HepG2 (cell line): ENCODE measurements at regions not wholly inside any gene's neighbourhood (a gene's known extent, or its start where the extent isn't known, plus 50 kb on each side); places are given as distances from the start of the nearest gene placed in this dataset.

Source experiments
- ATAC-seq: fragments of 200-7000 bp; cut with Tn5 transposase; 3 replicates; pipeline ENCODE4 v1.9.1; 2020; ENCODE audit warnings: mild to moderate bottlenecking, moderate library complexity
- BruUV-seq: library from RNA; stranded (reverse); fragments of 400-500 nt; replicated peaks from 2 replicates; lab custom pipeline; 2021; lab: Mats Ljungman, UMichigan
- CTCF ChIA-PET: fragments of 300-600 bp; formaldehyde crosslinking; extraction: SDS; loops from one replicate; lab custom pipeline; 2021; ENCODE audit warnings: low total read pairs, inconsistent platforms, low intra/inter-chr PET ratio; lab: Yijun Ruan, JAX
- POLR2A ChIA-PET: fragments of 350-600 bp; sonication (Branson Sonifier 250); formaldehyde crosslinking; loops from one replicate; lab custom pipeline; 2020; ENCODE audit warnings: antibody characterized with exemption, inconsistent platforms; lab: Yijun Ruan, JAX
- DNase-seq: peaks from one replicate; pipeline ENCODE4 v3.0.0-alpha.2; 2015; ENCODE audit warnings: low spot score
- FAIRE-seq: peaks from 3 replicates; lab custom pipeline; 2011; peaks lifted over from hg19 to GRCh38; lab: Jason Lieb, UNC
- H2AFZ ChIP-seq: one replicate; pipeline ENCODE4 v1.6.1; 2011; ENCODE audit warnings: low read length, inconsistent platforms
- H3K27ac ChIP-seq: fragments of 300-600 bp; 3 replicates; pipeline ENCODE4 v1.8.0; 2011; ENCODE audit warnings: mixed run types, mild to moderate bottlenecking, mixed read lengths, low read length, inconsistent platforms; ENCODE audit not compliant: insufficient read depth; ENCODE audit errors: extremely low read length
- H3K27me3 ChIP-seq, 2 experiments: fragments of 200-600 bp in 1 of 2; 2 replicates in 1 of 2; 3 replicates in 1 of 2; pipeline versions ENCODE4 v1.6.0 to v1.8.0; 2011; ENCODE audit warnings: low read length in 2 of 2, mild to moderate bottlenecking in 2 of 2, moderate library complexity in 2 of 2, inconsistent platforms in 1 of 2; ENCODE audit not compliant: insufficient read depth in 2 of 2, control insufficient read depth in 1 of 2
- H3K36me3 ChIP-seq, 2 experiments: fragments of 200-600 bp in 1 of 2; replicated peaks in 1 of 2; 2 replicates in 1 of 2; 3 replicates in 1 of 2; pipeline versions ENCODE4 v1.5.1 to v1.8.0; 2011; ENCODE audit warnings: low read length in 2 of 2, inconsistent platforms in 1 of 2; ENCODE audit not compliant: insufficient read depth in 2 of 2, control insufficient read depth in 1 of 2
- H3K4me1 ChIP-seq: 2 replicates; pipeline ENCODE4 v1.5.1; 2012; ENCODE audit warnings: low read length, inconsistent platforms; ENCODE audit not compliant: insufficient read depth
- H3K4me2 ChIP-seq: 2 replicates; pipeline ENCODE4 v1.6.0; 2011; ENCODE audit warnings: low read depth, low read length, inconsistent platforms
- H3K4me3 ChIP-seq, 3 experiments: fragments of 200-600 bp in 1 of 3; sonication (generic), shearing (Covaris generic) in 1 of 3; replicated peaks in 1 of 3; 2 replicates each; pipeline ENCODE4 v1.5.1; 2011 to 2016; ENCODE audit warnings: low read length in 3 of 3, inconsistent platforms in 2 of 3, low read depth in 2 of 3, mild to moderate bottlenecking in 2 of 3, control low read depth in 1 of 3, mixed read lengths in 1 of 3; ENCODE audit not compliant: insufficient read depth in 1 of 3
- H3K79me2 ChIP-seq: one replicate; pipeline ENCODE4 v1.6.1; 2011; ENCODE audit warnings: low read length, inconsistent platforms; ENCODE audit not compliant: insufficient read depth
- H3K9ac ChIP-seq: 2 replicates; pipeline ENCODE4 v1.6.0; 2011; ENCODE audit warnings: mild to moderate bottlenecking, low read depth, low read length, inconsistent platforms; ENCODE audit not compliant: insufficient read depth
- H3K9me3 ChIP-seq: 2 replicates; pipeline ENCODE4 v1.5.1; 2012; ENCODE audit warnings: mild to moderate bottlenecking, low read length
- H4K20me1 ChIP-seq: 2 replicates; pipeline ENCODE4 v1.6.0; 2011; ENCODE audit warnings: inconsistent platforms, mild to moderate bottlenecking, low read length, moderate library complexity; ENCODE audit not compliant: insufficient read depth
- HOXA7 ChIP-seq: sonication (generic); formaldehyde crosslinking; IDR thresholded peaks from 2 replicates; pipeline ENCODE4 v1.8.1; 2022; ENCODE audit warnings: mild to moderate bottlenecking, missing genetic modification reagents, moderate library complexity
- MIER3 ChIP-seq: IDR thresholded peaks from 2 replicates; pipeline ENCODE4 v1.6.1; 2016; ENCODE audit warnings: missing compliant biosample characterization, borderline replicate concordance
- SNAPC4 ChIP-seq: sonication (generic); formaldehyde crosslinking; IDR thresholded peaks from 2 replicates; pipeline ENCODE4 v1.4.0; 2020; ENCODE audit warnings: mild to moderate bottlenecking, missing genetic modification reagents
- ZFP90 ChIP-seq: sonication (generic); formaldehyde crosslinking; IDR thresholded peaks from 2 replicates; pipeline ENCODE4 v1.8.0; 2022; ENCODE audit warnings: missing genetic modification reagents, mild to moderate bottlenecking, inconsistent platforms, borderline replicate concordance
- ZNF3 ChIP-seq: IDR thresholded peaks from 2 replicates; pipeline ENCODE4 v1.7.0; 2017; ENCODE audit warnings: inconsistent platforms
- WGBS: methylation state at CpG from one replicate; pipeline ENCODE4 v1.1.6; 2017; ENCODE audit warnings: low lambda C conversion rate; 5-methylcytosine and 5-hydroxymethylcytosine counted together
- in situ Hi-C: cut with HindIII; loops from 2 replicates; pipeline ENCODE4 v1.10.0; 2017; ENCODE audit warnings: low pct_unique_long_range_greater_than_20kb; ENCODE audit not compliant: extremely low pct_ligation_motif_present
- intact Hi-C: fragments of 100-400 bp; cut with micrococcal nuclease; formaldehyde crosslinking; loops from one replicate; pipeline ENCODE4 v1.10.0; 2022; ENCODE audit not compliant: unreplicated experiment

- FAIRE-seq, result no peak
- H3K9ac ChIP-seq, result no peak overlapping the region
- no peaks in the 10 kb centered on the region for H3K79me2 ChIP-seq
- no peaks in the 10 kb centered on the region for H4K20me1 ChIP-seq
- no peak overlapping the region for H2AFZ ChIP-seq
- TF ChIP-seq SNAPC4 (CRISPR knock-in tag) (no peak), ZNF3 (CRISPR knock-in tag) (no peak), ZFP90 (CRISPR knock-in tag) (no peak), HOXA7 (no peak), MIER3 (CRISPR knock-in tag) (no peak)
- TF ChIP-seq, all 625 proteins: peak for 0
- POLR2A ChIA-PET, result no interaction called here
- no peaks in the 10 kb centered on the region for H3K9me3 ChIP-seq
- H3K27me3 ChIP-seq, result peaks cover 0 to 5% of the 10 kb centered on the region in 2 experiments; a peak in 3 of 5 replicates
- intact Hi-C loops (no loop called here), in situ Hi-C loops (no loop called here)
- no peak overlapping the region for H3K4me2 ChIP-seq
- CTCF ChIA-PET, result no interaction called here
- 42% methylated on average over 5 of the region's 5 CpGs for WGBS
- BruUV-seq, result no TSS peak
- H3K4me3 ChIP-seq, result no peak overlapping the region
- no peak overlapping the region for H3K27ac ChIP-seq
- ATAC-seq, result no peak
- no peak for DNase-seq
- H3K4me1 ChIP-seq, result no peaks in the 10 kb centered on the region
- H3K36me3 ChIP-seq, result no peaks in the 10 kb centered on the region
Measured at GRCh38 chr1:232548691-232549090, 81.2 kb downstream of the SIPA1L2 start.
